ENCODE measurements at regions not wholly inside any gene's neighbourhood (a gene's known extent, or its start where the extent isn't known, plus 50 kb on each side); places are given as distances from the start of the nearest gene placed in this dataset.

DNA sequence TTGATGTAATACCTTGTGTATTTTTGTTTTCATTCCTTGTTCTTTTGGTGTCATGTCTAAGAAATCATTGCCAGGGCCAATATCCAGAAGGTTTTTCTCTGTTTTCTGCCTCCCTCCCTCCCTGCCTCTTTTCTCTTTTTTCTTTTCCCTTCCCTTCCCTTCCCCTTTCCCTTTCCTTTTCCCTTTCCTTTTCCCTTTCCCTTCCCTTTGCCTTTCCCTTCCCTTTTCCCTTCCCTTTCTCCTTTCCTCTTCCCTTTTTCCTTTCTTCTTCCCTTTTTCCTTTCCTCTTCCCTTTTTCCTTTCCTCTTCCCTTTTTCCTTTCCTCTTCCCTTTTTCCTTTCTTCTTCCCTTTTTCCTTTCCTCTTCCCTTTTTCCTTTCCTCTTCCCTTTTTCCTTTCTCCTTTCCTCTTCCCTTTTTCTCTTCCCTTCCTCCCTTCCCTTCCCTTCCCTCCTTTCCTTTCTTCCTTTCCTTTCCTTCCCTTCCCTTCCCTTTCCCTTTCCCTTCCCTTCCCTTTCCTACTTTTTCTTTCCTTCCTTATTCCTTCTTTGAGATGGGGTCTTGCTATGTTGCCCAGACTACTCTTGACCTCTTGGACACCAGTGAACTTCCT lies 646.1 kb downstream of the RAPGEF2 start:
- H3K79me2 ChIP-seq, result no peaks in the 10 kb centered on the region
- H2AFZ ChIP-seq, result no peak overlapping the region
- H3K9ac ChIP-seq, result no peak overlapping the region
- TF ChIP-seq, protein P1, sequence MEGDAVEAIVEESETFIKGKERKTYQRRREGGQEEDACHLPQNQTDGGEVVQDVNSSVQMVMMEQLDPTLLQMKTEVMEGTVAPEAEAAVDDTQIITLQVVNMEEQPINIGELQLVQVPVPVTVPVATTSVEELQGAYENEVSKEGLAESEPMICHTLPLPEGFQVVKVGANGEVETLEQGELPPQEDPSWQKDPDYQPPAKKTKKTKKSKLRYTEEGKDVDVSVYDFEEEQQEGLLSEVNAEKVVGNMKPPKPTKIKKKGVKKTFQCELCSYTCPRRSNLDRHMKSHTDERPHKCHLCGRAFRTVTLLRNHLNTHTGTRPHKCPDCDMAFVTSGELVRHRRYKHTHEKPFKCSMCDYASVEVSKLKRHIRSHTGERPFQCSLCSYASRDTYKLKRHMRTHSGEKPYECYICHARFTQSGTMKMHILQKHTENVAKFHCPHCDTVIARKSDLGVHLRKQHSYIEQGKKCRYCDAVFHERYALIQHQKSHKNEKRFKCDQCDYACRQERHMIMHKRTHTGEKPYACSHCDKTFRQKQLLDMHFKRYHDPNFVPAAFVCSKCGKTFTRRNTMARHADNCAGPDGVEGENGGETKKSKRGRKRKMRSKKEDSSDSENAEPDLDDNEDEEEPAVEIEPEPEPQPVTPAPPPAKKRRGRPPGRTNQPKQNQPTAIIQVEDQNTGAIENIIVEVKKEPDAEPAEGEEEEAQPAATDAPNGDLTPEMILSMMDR (IDR thresholded peaks at IDR 0.05), result no peak
- no peak overlapping the region for H3K4me3 ChIP-seq (ENCODE audit: low read depth, low read length)
- no peaks in the 10 kb centered on the region for H3K36me3 ChIP-seq (ENCODE audit: control insufficient read depth, insufficient read depth, low read length)
- H3K27ac ChIP-seq, result no peak overlapping the region
- no peaks in the 10 kb centered on the region for H3K27me3 ChIP-seq (ENCODE audit: control insufficient read depth, insufficient read depth, low read length)
- H3K4me1 ChIP-seq, result no peaks in the 10 kb centered on the region
- H3K4me2 ChIP-seq (ENCODE audit: low read length), result no peak overlapping the region
- H3K9me3 ChIP-seq (ENCODE audit: control insufficient read depth, low read length), result no peaks in the 10 kb centered on the region

DNA sequence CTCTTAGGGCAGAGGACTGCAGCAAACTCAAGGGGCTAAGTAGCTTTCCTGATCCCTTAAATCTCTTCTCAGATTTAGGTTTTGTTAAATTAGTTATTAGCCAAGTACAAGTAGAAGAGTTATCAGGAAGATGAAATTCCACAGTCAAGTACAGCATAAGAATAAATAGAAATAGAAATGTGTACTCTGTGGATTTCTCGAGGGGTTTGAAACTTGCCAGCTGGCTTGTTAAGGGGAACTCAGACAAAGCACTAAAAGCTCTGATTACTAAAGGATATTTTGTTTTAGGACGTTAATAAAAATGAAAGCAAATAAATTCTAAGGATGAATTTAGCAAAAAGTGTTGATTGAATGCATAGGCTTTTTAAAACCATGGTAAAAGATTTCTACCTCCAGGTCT lies 654.6 kb downstream of the RAPGEF2 start:
- no peak overlapping the region for H3K4me2 ChIP-seq (ENCODE audit: low read length)
- no peak overlapping the region for H3K27ac ChIP-seq
- TF ChIP-seq, protein P1 (IDR thresholded peaks at IDR 0.05), result no peak
- H3K36me3 ChIP-seq (ENCODE audit: control insufficient read depth, insufficient read depth, low read length), result no peaks in the 10 kb centered on the region
- no peaks in the 10 kb centered on the region for H3K9me3 ChIP-seq (ENCODE audit: control insufficient read depth, low read length)
- H3K9ac ChIP-seq, result no peak overlapping the region
- no peaks in the 10 kb centered on the region for H3K79me2 ChIP-seq
- H3K27me3 ChIP-seq (ENCODE audit: control insufficient read depth, insufficient read depth, low read length), result no peaks in the 10 kb centered on the region
- H3K4me3 ChIP-seq (ENCODE audit: low read depth, low read length), result no peak overlapping the region
- no peaks in the 10 kb centered on the region for H3K4me1 ChIP-seq
- H2AFZ ChIP-seq, result no peak overlapping the region

DNA sequence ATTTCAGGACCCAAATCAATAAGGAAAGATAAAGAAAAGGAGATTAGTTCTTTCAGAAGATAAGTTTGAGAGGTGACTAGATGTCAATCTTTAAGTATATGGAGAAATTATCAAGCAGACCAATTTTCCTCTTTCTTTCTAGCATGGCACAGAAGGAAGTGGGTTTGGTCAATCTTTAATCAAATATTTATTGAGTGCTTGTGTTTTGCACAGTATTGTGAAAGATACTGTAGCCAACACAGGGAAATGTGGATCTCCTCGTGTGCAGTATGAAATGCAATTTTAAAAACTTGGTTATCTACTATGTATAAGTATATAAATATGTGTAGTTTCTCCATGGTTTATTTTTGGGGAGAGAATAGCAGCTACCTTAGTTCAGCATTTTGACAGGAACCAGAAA lies 655.2 kb downstream of the RAPGEF2 start:
- Histone ChIP-seq H3K4me3 (ENCODE audit: low read depth, low read length) (no peak overlapping the region), H3K9ac (no peak overlapping the region), H3K4me2 (ENCODE audit: low read length) (no peak overlapping the region), H3K27ac (no peak overlapping the region), H3K79me2 (no peaks in the 10 kb centered on the region), H3K9me3 (ENCODE audit: control insufficient read depth, low read length) (no peaks in the 10 kb centered on the region), H3K27me3 (ENCODE audit: control insufficient read depth, insufficient read depth, low read length) (no peaks in the 10 kb centered on the region), H3K36me3 (ENCODE audit: control insufficient read depth, insufficient read depth, low read length) (no peaks in the 10 kb centered on the region), H2AFZ (no peak overlapping the region), H3K4me1 (no peaks in the 10 kb centered on the region)
- TF ChIP-seq, protein P1 (IDR thresholded peaks at IDR 0.05), result no peak

DNA sequence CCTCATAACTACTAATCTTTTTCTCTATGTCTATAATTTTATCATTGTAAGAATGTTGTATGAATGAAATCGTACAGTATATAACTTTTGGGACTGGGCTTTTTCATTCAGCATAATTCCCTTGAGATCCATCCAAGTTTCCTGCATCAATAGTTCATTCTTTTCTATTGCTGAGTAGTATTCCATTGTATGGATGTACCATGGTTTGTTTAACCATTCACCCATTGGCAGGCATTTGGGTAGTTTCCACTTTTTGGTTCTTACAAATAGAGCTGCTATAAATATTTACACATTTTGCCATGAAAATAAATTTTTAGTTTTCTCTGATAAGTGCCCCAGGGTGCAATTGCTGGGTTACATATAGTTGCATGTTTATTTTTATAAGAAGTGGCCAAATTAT lies 659.8 kb downstream of the RAPGEF2 start:
- no peak overlapping the region for H2AFZ ChIP-seq
- no peak overlapping the region for H3K4me3 ChIP-seq (ENCODE audit: low read depth, low read length)
- no peaks in the 10 kb centered on the region for H3K9me3 ChIP-seq (ENCODE audit: control insufficient read depth, low read length)
- no peak overlapping the region for H3K9ac ChIP-seq
- no peaks in the 10 kb centered on the region for H3K36me3 ChIP-seq (ENCODE audit: control insufficient read depth, insufficient read depth, low read length)
- H3K79me2 ChIP-seq, result no peaks in the 10 kb centered on the region
- no peak overlapping the region for H3K4me2 ChIP-seq (ENCODE audit: low read length)
- H3K27ac ChIP-seq, result no peak overlapping the region
- no peaks in the 10 kb centered on the region for H3K4me1 ChIP-seq
- TF ChIP-seq, protein P1 (IDR thresholded peaks at IDR 0.05), result no peak
- H3K27me3 ChIP-seq (ENCODE audit: control insufficient read depth, insufficient read depth, low read length), result no peaks in the 10 kb centered on the region

DNA sequence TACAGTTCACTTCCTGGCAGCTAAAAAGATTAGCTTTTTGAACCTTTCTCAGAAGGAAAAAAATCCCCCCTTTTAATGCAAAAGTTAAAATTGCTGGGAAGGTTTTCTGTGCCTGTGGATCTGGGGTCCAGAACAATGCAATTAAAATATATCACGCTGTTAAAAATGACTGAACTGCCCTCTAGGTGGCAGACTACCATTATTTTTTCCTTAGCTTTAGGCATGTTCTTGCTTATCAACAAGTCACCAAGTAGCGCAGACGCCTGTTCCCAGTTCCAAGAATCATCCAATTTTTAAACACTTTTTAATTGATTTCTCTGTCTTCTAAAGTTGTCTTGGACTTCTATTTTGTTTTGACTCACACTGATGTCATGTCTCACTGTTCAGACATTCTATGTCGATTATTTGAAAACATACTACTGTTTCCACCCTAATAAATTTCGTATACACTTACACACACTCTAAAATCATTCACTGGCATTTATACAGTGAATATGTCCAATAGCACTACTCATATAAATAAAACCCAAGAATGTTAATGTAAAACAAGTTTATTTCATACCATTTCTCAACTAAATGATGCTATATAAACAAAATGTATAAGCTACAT lies 661.6 kb downstream of the RAPGEF2 start:
- Histone ChIP-seq H3K79me2 (no peaks in the 10 kb centered on the region), H3K27ac (no peak overlapping the region), H3K4me2 (ENCODE audit: low read length) (no peak overlapping the region), H3K4me1 (no peaks in the 10 kb centered on the region), H3K4me3 (ENCODE audit: low read depth, low read length) (no peak overlapping the region), H3K36me3 (ENCODE audit: control insufficient read depth, insufficient read depth, low read length) (no peaks in the 10 kb centered on the region), H2AFZ (no peak overlapping the region), H3K9me3 (ENCODE audit: control insufficient read depth, low read length) (no peaks in the 10 kb centered on the region), H3K27me3 (ENCODE audit: control insufficient read depth, insufficient read depth, low read length) (no peaks in the 10 kb centered on the region), H3K9ac (no peak overlapping the region)
- TF ChIP-seq, protein P1 (IDR thresholded peaks at IDR 0.05), result no peak

Measured in parathyroid adenoma (tissue), 2 donors.